Vagina (tissue), 2 donors: ENCODE measurements at regions not wholly inside any gene's neighbourhood (a gene's known extent, or its start where the extent isn't known, plus 50 kb on each side); places are given as distances from the start of the nearest gene placed in this dataset.
"Not testable (repeated sequence)": the region's sequence is repeated elsewhere in the genome, so short reads cannot be mapped to it uniquely, and the experiment has no call there.

Source experiments
- DNase-seq, 2 donors: peaks; one replicate each; pipeline ENCODE4 v3.0.0-alpha.2; 2017; ENCODE audit errors: extremely low spot score in 2 of 2
- H3K27ac ChIP-seq: fragments of 200-600 bp; sonication (generic); one replicate; pipeline ENCODE4 v1.5.1; 2019
- H3K27me3 ChIP-seq: fragments of 200-600 bp; sonication (generic); one replicate; pipeline ENCODE4 v1.5.1; 2019
- H3K36me3 ChIP-seq, 2 donors: fragments of 200-600 bp; sonication (generic); one replicate each; pipeline ENCODE4 v1.5.1; 2017 to 2019
- H3K4me1 ChIP-seq: fragments of 200-600 bp; sonication (generic); one replicate; pipeline ENCODE4 v1.5.1; 2019
- H3K4me3 ChIP-seq, 2 donors: fragments of 200-600 bp; sonication (generic); 1 replicate in 1 of 2; 2 replicates in 1 of 2; pipeline ENCODE4 v1.5.1; 2016 to 2019
- H3K9me3 ChIP-seq: fragments of 200-600 bp; sonication (generic); one replicate; pipeline ENCODE4 v1.5.1; 2019
- POLR2A ChIP-seq, 2 donors: fragments of 450-650 bp; IDR thresholded peaks; one replicate each; pipeline ENCODE4 v1.6.1; 2017; ENCODE audit warnings: antibody characterized with exemption in 2 of 2, mild to moderate bottlenecking in 2 of 2, moderate library complexity in 2 of 2
- POLR2AphosphoS5 ChIP-seq, 2 donors: sonication (generic); formaldehyde crosslinking; IDR thresholded peaks; one replicate each; pipeline ENCODE4 v1.9.0; 2017; ENCODE audit warnings: antibody characterized with exemption in 2 of 2, mild to moderate bottlenecking in 2 of 2, low read depth in 1 of 2; ENCODE audit not compliant: insufficient read depth in 1 of 2
- intact Hi-C: fragments of 100-400 bp; cut with DNase I; formaldehyde crosslinking; loops from one replicate; pipeline ENCODE4 v1.15.1; 2023
- TF ChIP-seq, protein P1 (sequence below), 3 experiments: fragments of 450-650 bp in 2 of 3; fragments of 200-600 bp in 1 of 3; sonication (generic) in 1 of 3; IDR thresholded peaks; one replicate each; pipeline ENCODE4 v1.5.1; 2017 to 2019; ENCODE audit warnings: antibody characterized with exemption in 3 of 3, mild to moderate bottlenecking in 2 of 3, moderate library complexity in 2 of 3

- Histone ChIP-seq H3K4me3 (no peak overlapping the region), H3K27ac (no peak overlapping the region), H3K27me3 (no peaks in the 10 kb centered on the region), H3K9me3 (no peaks in the 10 kb centered on the region), H3K4me1 (no peaks in the 10 kb centered on the region), H3K36me3 (no peaks in the 10 kb centered on the region)
- no peak for TF ChIP-seq POLR2AphosphoS5 (IDR thresholded peaks at IDR 0.05; ENCODE audit: insufficient read depth in 1 of 2, low read depth in 1 of 2)
- TF ChIP-seq, protein P1, sequence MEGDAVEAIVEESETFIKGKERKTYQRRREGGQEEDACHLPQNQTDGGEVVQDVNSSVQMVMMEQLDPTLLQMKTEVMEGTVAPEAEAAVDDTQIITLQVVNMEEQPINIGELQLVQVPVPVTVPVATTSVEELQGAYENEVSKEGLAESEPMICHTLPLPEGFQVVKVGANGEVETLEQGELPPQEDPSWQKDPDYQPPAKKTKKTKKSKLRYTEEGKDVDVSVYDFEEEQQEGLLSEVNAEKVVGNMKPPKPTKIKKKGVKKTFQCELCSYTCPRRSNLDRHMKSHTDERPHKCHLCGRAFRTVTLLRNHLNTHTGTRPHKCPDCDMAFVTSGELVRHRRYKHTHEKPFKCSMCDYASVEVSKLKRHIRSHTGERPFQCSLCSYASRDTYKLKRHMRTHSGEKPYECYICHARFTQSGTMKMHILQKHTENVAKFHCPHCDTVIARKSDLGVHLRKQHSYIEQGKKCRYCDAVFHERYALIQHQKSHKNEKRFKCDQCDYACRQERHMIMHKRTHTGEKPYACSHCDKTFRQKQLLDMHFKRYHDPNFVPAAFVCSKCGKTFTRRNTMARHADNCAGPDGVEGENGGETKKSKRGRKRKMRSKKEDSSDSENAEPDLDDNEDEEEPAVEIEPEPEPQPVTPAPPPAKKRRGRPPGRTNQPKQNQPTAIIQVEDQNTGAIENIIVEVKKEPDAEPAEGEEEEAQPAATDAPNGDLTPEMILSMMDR (IDR thresholded peaks at IDR 0.05): no peak
- TF ChIP-seq POLR2A (IDR thresholded peaks at IDR 0.05): no peak
- no peak for DNase-seq
- intact Hi-C loops: no loop called here
These were observed 639.4 kb downstream of the SLC16A7 start for GRCh38 chr12:60235261-60235660.

DNA sequence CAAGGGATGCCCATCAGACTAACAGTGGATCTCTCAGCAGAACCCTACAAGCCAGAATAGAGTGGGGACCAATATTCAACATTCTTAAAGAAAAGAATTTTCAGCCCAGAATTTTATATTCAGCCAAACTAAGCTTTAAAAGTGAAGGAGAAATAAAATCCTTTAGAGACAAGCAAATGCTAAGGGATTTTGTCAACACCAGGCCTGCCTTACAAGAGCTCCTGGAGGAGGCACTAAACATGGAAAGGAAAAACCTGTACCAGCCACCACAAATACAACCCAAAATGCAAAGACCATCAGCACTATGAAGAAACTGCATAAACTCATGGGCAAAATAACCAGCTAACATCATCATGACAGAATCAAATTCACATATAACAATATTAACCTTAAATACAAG is 640.6 kb downstream of the SLC16A7 start:
- intact Hi-C loops, H3K4me1 ChIP-seq, H3K9me3 ChIP-seq, H3K27ac ChIP-seq, H3K4me3 ChIP-seq, H3K27me3 ChIP-seq, H3K36me3 ChIP-seq, DNase-seq: not testable (repeated sequence)

- H3K4me3 ChIP-seq: no peak overlapping the region
- TF ChIP-seq POLR2AphosphoS5 (IDR thresholded peaks at IDR 0.05; ENCODE audit: insufficient read depth in 1 of 2, low read depth in 1 of 2) (no peak), POLR2A (IDR thresholded peaks at IDR 0.05) (no peak)
- TF ChIP-seq, protein P1 (IDR thresholded peaks at IDR 0.05): no peak
- intact Hi-C loops: no loop called here
- H3K27ac ChIP-seq: no peak overlapping the region
- H3K4me1 ChIP-seq: no peaks in the 10 kb centered on the region
- DNase-seq: no peak
- no peaks in the 10 kb centered on the region for H3K36me3 ChIP-seq
- no peaks in the 10 kb centered on the region for H3K9me3 ChIP-seq
- H3K27me3 ChIP-seq: no peaks in the 10 kb centered on the region
These were observed 645.1 kb downstream of the SLC16A7 start for GRCh38 chr12:60240891-60241290.

GRCh38 chr12:60251091-60251490 is 655.3 kb downstream of the SLC16A7 start:
- no peaks in the 10 kb centered on the region for H3K36me3 ChIP-seq
- no peaks in the 10 kb centered on the region for H3K4me1 ChIP-seq
- TF ChIP-seq POLR2AphosphoS5 (IDR thresholded peaks at IDR 0.05; ENCODE audit: insufficient read depth in 1 of 2, low read depth in 1 of 2) (no peak), POLR2A (IDR thresholded peaks at IDR 0.05) (no peak)
- TF ChIP-seq, protein P1 (IDR thresholded peaks at IDR 0.05): no peak
- H3K27ac ChIP-seq: no peak overlapping the region
- intact Hi-C loops: no loop called here
- no peak overlapping the region for H3K4me3 ChIP-seq
- H3K27me3 ChIP-seq: no peaks in the 10 kb centered on the region
- no peak for DNase-seq
- no peaks in the 10 kb centered on the region for H3K9me3 ChIP-seq

- TF ChIP-seq POLR2A (IDR thresholded peaks at IDR 0.05): no peak
- no peak for TF ChIP-seq POLR2AphosphoS5 (IDR thresholded peaks at IDR 0.05; ENCODE audit: insufficient read depth in 1 of 2, low read depth in 1 of 2)
- TF ChIP-seq, protein P1 (IDR thresholded peaks at IDR 0.05): no peak
These were observed 656.7 kb downstream of the SLC16A7 start for GRCh38 chr12:60252359-60253096.

More at GRCh38 chr12:60252359-60253096, 656.7 kb downstream of the SLC16A7 start:
- Histone ChIP-seq H3K27ac (no peak overlapping the region), H3K4me3 (no peak overlapping the region), H3K27me3 (no peaks in the 10 kb centered on the region), H3K36me3 (no peaks in the 10 kb centered on the region), H3K4me1 (no peaks in the 10 kb centered on the region), H3K9me3 (no peaks in the 10 kb centered on the region)
- intact Hi-C loops: no loop called here
- no peak for DNase-seq
